ENCODE measurements at regions not wholly inside any gene's neighbourhood (a gene's known extent, or its start where the extent isn't known, plus 50 kb on each side); places are given as distances from the start of the nearest gene placed in this dataset.

DNA sequence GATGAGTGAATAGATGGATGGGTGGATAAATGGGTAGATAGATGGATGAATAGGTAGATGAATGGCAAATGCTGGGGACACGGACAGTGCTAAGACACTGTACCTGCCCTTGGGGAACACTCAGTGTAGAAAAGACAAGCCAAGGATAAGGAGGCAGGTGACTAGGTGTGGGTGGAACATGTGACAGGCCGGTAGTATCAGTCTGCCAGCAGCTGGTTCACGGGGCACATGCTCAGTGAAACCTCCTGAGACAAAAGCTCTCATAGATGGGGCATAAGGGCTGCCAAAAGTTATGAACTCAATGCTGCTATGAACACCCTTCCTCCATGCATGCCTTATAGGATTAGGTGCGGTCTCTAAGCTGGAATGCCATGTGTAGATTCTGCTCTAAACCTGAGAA is 71.0 kb downstream of the C5orf15 start:
- TF ChIP-seq, protein P1, sequence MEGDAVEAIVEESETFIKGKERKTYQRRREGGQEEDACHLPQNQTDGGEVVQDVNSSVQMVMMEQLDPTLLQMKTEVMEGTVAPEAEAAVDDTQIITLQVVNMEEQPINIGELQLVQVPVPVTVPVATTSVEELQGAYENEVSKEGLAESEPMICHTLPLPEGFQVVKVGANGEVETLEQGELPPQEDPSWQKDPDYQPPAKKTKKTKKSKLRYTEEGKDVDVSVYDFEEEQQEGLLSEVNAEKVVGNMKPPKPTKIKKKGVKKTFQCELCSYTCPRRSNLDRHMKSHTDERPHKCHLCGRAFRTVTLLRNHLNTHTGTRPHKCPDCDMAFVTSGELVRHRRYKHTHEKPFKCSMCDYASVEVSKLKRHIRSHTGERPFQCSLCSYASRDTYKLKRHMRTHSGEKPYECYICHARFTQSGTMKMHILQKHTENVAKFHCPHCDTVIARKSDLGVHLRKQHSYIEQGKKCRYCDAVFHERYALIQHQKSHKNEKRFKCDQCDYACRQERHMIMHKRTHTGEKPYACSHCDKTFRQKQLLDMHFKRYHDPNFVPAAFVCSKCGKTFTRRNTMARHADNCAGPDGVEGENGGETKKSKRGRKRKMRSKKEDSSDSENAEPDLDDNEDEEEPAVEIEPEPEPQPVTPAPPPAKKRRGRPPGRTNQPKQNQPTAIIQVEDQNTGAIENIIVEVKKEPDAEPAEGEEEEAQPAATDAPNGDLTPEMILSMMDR (IDR thresholded peaks at IDR 0.05) = no peak
- TF ChIP-seq POLR2A (IDR thresholded peaks at IDR 0.05) = no peak

Measured in adrenal gland (tissue), 5 donors.